ENCODE measurements at regions not wholly inside any gene's neighbourhood (a gene's known extent, or its start where the extent isn't known, plus 50 kb on each side); places are given as distances from the start of the nearest gene placed in this dataset.
A peak's percentile ranks its signal among the peaks of the same experiment; 100 is the strongest.

DNA sequence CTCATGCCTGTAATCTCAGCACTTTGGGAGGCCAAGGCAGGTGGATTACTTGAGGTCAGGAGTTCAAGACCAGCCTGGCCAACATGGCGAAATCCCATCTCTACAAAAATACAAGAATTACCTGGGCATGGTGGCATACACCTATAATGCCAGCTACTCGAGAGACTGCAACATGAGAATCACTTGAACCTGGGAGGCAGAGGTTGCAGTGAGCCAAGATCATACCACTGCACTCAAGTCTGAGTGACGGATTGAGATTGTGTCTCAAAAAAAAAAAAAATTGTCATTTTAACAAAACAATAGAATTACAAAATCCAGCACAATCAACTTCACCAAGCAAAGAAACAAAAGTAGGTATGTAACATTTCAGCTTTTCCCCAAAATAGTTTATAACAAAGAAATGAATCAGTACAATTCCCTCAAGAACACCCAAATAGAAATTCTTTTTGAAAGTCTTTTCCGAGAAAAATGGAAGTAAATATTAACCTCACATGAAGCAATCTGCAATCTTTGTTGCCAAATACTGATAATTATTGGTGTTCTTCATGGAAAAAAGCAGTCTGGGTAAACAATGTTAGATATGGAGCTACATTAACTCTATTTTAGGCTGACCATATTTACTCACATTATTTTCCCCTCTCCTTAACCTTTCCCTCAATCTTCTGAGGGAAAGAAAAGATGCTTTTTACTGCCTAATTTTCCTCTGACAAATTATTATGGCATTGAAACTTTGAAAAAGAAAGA lies 165.9 kb upstream of the ATF7IP start:
- no peak for TF ChIP-seq CTCF (IDR thresholded peaks at IDR 0.05)
- H3K4me1 ChIP-seq = no peaks in the 10 kb centered on the region
- DNase-seq (peak in 1 of 4 donors; percentile 43), ATAC-seq (no peak)
- no peak overlapping the region for H3K27ac ChIP-seq
- H3K9me3 ChIP-seq = no peaks in the 10 kb centered on the region
- no peaks in the 10 kb centered on the region for H3K27me3 ChIP-seq
- H3K36me3 ChIP-seq = no peaks in the 10 kb centered on the region
- H3K4me3 ChIP-seq = no peak overlapping the region
- intact Hi-C loops (cut with DNase I) = no loop called here

DNA sequence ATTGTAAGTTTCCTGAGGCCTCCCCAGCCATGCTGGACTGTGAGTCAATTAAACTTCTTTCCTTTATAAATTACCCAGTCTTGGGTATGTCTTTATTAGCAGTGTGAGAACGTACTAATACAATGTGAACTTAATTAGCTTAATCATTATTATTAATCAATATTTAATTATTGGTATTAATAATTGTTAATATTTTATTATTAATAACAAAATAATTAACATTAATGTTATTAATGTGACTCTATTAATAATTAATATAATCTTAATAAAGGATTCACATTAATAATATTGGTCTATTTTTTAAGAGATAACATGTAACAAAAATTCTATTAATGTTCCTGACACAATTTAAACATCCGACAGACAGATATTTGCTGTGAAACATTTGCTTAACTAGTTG lies 164.9 kb upstream of the ATF7IP start:
- Histone ChIP-seq H3K36me3 (no peaks in the 10 kb centered on the region), H3K9me3 (no peaks in the 10 kb centered on the region), H3K27me3 (no peaks in the 10 kb centered on the region), H3K4me3 (no peak overlapping the region), H3K27ac (no peak overlapping the region), H3K4me1 (no peaks in the 10 kb centered on the region)
- ATAC-seq (no peak), DNase-seq (no peak)
- intact Hi-C loops (cut with DNase I) = no loop called here
- TF ChIP-seq CTCF (IDR thresholded peaks at IDR 0.05) = no peak

DNA sequence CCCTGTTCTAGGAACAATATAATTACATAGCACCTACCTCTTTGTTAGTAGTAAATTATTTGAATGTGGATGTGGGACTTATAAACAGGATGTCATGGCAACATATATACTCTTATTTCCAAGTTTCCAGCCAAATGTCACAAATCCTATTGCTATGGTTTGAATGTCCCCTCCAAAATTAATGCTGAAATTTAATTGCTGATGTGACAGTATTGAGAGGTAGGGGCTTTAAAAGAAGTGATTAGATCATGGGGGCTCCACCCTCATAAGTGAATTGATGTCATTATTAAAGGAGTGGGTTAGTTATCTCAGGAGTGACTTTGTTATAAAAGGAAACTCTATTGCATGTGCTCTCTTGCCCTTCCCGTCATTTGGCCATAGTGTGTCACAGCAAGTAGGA lies 164.2 kb upstream of the ATF7IP start:
- intact Hi-C loops (cut with DNase I) = no loop called here
- no peaks in the 10 kb centered on the region for H3K36me3 ChIP-seq
- ATAC-seq (no peak), DNase-seq (no peak)
- no peaks in the 10 kb centered on the region for H3K27me3 ChIP-seq
- no peaks in the 10 kb centered on the region for H3K4me1 ChIP-seq
- TF ChIP-seq CTCF (IDR thresholded peaks at IDR 0.05) = no peak
- no peak overlapping the region for H3K4me3 ChIP-seq
- H3K9me3 ChIP-seq = no peaks in the 10 kb centered on the region
- no peak overlapping the region for H3K27ac ChIP-seq

DNA sequence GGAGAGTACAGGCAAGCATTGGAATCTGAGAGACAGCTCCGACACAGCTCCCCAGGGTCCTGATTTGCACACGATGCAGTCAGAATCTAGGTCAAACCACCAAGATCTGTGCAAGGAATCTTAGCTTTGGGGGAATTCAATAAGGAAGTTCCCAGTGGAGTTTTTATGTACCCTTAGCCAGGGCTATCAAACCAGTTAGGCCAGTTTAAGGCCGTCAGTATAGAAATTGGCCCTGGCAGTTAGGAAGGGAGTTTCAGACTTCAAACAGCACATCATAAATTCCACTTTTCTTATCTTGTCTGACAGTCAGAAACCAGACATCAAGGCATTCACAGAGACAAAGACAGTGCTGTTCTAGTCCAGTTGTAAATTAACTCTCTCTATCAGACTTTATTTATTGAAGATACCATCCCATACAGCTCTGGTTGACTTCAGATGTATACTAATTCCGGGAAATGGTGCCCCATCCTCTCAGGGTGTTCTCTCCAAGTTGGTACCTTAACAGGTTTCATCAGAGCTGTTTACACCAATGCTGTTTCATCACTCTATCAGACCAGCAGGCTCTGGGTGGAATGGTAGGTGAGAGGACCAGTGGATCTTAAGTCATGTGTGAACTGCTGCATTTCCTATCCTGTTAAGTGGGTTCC lies 157.5 kb upstream of the ATF7IP start:
- no peaks in the 10 kb centered on the region for H3K4me1 ChIP-seq
- H3K9me3 ChIP-seq = no peaks in the 10 kb centered on the region
- DNase-seq = peak in 1 of 4 donors; percentile 71
- intact Hi-C loops (cut with DNase I) = no loop called here
- H3K36me3 ChIP-seq = no peaks in the 10 kb centered on the region
- no peak overlapping the region for H3K4me3 ChIP-seq
- H3K27me3 ChIP-seq = no peaks in the 10 kb centered on the region
- no peak overlapping the region for H3K27ac ChIP-seq
- ATAC-seq = peak; percentile 80
- no peak for TF ChIP-seq CTCF (IDR thresholded peaks at IDR 0.05)

DNA sequence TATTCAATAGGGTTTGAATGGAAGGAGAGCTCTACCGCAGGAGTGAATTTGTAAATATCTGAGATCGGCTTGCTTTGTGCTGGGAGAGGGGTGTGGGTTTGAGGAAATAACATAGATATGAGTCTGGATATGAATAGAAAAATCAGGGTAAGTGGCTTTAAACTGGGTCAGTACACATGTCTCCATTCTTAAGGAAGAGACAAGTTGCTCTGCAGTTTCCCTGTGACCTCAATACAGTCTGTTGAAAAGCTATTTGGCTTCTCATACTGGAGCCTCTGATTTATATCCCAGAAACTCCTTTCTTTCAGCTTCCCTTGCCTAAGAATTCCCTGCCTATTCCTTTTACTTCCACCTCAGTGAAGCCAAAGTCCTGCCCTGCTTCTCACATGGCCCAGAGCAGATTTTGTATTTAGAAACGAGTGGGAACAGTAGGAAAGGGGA lies 153.5 kb upstream of the ATF7IP start:
- TF ChIP-seq CTCF (IDR thresholded peaks at IDR 0.05) = no peak
- no peak overlapping the region for H3K27ac ChIP-seq
- intact Hi-C loops (cut with DNase I) = no loop called here
- H3K9me3 ChIP-seq = no peaks in the 10 kb centered on the region
- no peaks in the 10 kb centered on the region for H3K27me3 ChIP-seq
- H3K4me1 ChIP-seq = peaks cover 0 to 9% of the 10 kb centered on the region in 2 donors
- ATAC-seq = peak; percentile 31
- H3K4me3 ChIP-seq = no peak overlapping the region
- DNase-seq = peak in 1 of 4 donors; percentile 19
- no peaks in the 10 kb centered on the region for H3K36me3 ChIP-seq

All from left lung (tissue), 4 donors.